Type B pancreatic cell (in vitro differentiated cells): ENCODE measurements at regions not wholly inside any gene's neighbourhood (a gene's known extent, or its start where the extent isn't known, plus 50 kb on each side); places are given as distances from the start of the nearest gene placed in this dataset.

Source experiments
- DNase-seq: peaks from one replicate; pipeline ENCODE4 v3.0.0; 2021; ENCODE audit warnings: mixed read lengths; ENCODE audit not compliant: unreplicated experiment; ENCODE audit errors: extremely low spot score
- H3K27ac Mint-ChIP-seq: 2 replicates; pipeline ENCODE4 v1.8.0; 2021; ENCODE audit warnings: mild to moderate bottlenecking, mixed read lengths
- H3K27me3 Mint-ChIP-seq: 2 replicates; pipeline ENCODE4 v1.8.0; 2021; ENCODE audit warnings: mixed read lengths
- H3K36me3 Mint-ChIP-seq: 2 replicates; pipeline ENCODE4 v1.8.0; 2021; ENCODE audit warnings: mixed read lengths
- H3K4me1 Mint-ChIP-seq: one replicate; pipeline ENCODE4 v1.8.0; 2021; ENCODE audit warnings: mixed read lengths; ENCODE audit not compliant: unreplicated experiment
- H3K4me3 Mint-ChIP-seq: 2 replicates; pipeline ENCODE4 v1.8.0; 2021; ENCODE audit warnings: mild to moderate bottlenecking, mixed read lengths
- H3K9me3 Mint-ChIP-seq: 2 replicates; pipeline ENCODE4 v1.8.0; 2021; ENCODE audit warnings: mixed read lengths
- TF ChIP-seq, protein P1 (sequence below): fragments of 200-600 bp; sonication (generic); conservative IDR thresholded peaks from 2 replicates; pipeline ENCODE4 v1.5.0; 2021; ENCODE audit warnings: antibody characterized with exemption, mild to moderate bottlenecking

DNA sequence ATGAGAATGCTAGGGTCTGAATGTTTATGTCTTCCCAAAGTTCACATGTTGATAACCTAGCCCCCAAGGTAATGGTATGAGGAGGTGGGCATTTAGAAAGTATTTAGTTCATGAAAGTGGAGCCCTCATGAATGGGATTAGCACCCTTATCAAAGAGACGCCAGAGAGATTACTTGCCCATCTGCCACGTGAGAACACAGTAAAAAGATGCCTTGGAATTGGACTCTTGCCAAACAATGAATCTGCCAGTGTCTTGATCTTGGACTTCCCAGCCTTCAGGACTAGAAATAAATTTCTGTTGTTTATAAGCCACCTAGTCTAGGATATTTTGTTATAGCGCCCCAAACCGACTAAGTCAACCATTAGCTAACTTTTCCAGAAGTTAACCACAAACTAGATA lies 92.0 kb upstream of the SLC38A4 start:
- Mint-ChIP-seq H3K4me3 (no peak overlapping the region), H3K27ac (no peak overlapping the region), H3K4me1 (no peaks in the 10 kb centered on the region), H3K36me3 (no peaks in the 10 kb centered on the region), H3K27me3 (no peaks in the 10 kb centered on the region), H3K9me3 (no peaks in the 10 kb centered on the region)
- no peak for DNase-seq
- TF ChIP-seq, protein P1, sequence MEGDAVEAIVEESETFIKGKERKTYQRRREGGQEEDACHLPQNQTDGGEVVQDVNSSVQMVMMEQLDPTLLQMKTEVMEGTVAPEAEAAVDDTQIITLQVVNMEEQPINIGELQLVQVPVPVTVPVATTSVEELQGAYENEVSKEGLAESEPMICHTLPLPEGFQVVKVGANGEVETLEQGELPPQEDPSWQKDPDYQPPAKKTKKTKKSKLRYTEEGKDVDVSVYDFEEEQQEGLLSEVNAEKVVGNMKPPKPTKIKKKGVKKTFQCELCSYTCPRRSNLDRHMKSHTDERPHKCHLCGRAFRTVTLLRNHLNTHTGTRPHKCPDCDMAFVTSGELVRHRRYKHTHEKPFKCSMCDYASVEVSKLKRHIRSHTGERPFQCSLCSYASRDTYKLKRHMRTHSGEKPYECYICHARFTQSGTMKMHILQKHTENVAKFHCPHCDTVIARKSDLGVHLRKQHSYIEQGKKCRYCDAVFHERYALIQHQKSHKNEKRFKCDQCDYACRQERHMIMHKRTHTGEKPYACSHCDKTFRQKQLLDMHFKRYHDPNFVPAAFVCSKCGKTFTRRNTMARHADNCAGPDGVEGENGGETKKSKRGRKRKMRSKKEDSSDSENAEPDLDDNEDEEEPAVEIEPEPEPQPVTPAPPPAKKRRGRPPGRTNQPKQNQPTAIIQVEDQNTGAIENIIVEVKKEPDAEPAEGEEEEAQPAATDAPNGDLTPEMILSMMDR = no peak

DNA sequence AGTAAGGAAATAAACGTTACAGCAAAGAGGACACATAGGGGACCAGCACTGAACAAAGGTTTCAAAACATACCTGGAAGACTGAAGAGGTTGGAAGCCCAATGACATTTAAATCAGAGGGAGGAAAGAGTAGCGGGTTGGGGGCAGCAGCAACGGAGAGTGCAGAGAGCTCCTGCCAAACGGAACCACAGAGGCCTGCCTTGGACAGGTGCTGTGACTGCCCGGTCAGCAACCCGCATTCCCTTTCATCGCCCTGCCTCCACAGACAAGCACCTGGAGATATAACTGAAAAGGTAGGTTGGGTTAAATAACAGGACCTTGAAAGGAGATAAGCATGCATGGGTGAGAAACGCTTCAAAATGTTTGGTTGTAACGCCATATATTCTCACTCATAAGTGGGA lies 92.8 kb upstream of the SLC38A4 start:
- TF ChIP-seq, protein P1 = no peak
- H3K9me3 Mint-ChIP-seq = no peaks in the 10 kb centered on the region
- no peak for DNase-seq
- no peaks in the 10 kb centered on the region for H3K4me1 Mint-ChIP-seq
- no peak overlapping the region for H3K27ac Mint-ChIP-seq
- no peak overlapping the region for H3K4me3 Mint-ChIP-seq
- H3K27me3 Mint-ChIP-seq = no peaks in the 10 kb centered on the region
- no peaks in the 10 kb centered on the region for H3K36me3 Mint-ChIP-seq

DNA sequence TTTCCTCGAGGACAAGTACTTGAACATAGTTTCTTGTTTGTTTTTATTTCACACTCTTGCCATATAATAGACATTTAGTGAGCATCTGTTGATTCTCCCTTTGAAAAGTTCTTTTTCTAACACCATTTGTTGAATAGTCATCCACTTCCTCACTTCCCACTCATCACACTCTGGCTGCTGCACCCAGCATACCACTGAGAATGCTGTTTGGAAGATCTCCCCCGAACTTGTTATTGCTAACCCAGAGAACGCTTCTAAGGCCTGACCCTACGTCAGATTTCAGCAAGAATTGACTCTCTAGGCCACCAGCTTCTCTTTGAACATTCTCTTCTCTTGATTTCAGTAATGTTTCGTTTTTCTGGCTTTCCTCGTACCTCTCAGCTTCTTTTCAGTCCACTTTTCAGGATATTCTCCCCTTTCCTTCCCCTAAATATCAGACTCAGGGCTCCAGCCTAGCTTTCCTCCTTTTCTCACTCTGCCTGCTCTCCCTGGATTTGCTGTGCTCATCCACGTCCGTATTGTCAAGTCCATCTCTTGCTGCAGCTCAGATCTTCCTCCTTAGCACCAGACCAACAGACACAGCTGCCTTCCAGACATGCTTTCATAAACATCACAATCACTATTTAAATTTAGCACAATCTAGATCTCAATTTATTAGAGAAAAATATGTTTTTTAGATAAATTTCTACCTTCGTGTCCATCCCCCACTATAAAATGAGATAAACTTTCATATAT lies 94.0 kb upstream of the SLC38A4 start:
- H3K36me3 Mint-ChIP-seq = no peaks in the 10 kb centered on the region
- no peak for DNase-seq
- no peaks in the 10 kb centered on the region for H3K9me3 Mint-ChIP-seq
- TF ChIP-seq, protein P1 = no peak
- H3K4me1 Mint-ChIP-seq = no peaks in the 10 kb centered on the region
- no peak overlapping the region for H3K4me3 Mint-ChIP-seq
- no peak overlapping the region for H3K27ac Mint-ChIP-seq
- no peaks in the 10 kb centered on the region for H3K27me3 Mint-ChIP-seq

DNA sequence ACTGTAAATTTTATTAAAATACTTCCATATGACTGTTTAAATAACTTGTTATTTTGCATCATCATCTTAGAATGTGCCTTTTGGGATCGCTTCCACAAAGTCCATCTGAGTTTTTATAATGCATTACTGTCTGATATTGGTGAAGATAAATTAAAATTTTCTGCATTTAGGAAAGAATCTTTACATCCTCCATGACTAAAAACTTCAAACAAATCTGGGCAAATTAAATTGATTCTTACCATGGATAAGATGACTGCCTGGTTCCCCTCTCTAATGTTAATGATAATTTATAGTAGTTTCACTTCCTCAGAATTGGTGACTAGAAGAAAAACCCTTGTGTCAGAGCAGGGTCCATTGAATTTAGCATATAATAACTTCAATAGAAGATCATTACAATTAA lies 94.7 kb upstream of the SLC38A4 start:
- Mint-ChIP-seq H3K36me3 (no peaks in the 10 kb centered on the region), H3K4me1 (no peaks in the 10 kb centered on the region), H3K27ac (no peak overlapping the region), H3K4me3 (no peak overlapping the region), H3K9me3 (no peaks in the 10 kb centered on the region), H3K27me3 (peaks cover under 1% of the 10 kb centered on the region)
- DNase-seq = no peak
- TF ChIP-seq, protein P1 = no peak

DNA sequence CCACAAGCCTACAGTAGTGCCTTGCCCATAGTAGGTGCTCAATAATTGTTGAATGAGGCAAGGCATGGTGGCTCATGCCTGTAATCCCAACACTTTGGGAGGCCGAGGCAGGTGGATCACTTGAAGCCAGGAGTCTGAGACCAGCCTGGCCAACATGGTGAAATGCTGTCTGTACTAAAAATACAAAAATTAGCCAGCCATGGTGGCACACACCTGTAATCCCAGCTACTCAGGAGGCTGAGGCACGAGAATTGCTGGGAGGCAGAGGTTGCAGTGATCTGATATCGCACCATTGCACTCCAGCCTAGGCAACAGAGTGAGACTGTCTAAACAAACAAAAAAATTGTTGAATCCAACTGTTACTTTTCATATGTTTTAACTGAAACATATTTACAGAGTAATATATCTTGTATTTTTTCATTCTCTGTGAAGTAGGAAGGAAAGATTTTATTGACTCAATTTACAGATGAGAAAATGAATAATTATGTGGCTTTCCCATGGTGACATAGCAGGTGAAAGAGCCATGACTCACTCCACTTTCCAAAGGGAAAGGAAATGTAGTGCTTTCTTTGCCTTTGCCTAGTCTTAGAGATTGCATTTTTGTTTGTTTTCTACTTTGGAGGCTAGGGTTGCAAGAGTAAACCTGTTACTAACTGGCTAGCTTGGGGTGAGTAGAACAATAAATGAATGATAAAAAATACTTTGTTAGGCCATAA lies 95.4 kb upstream of the SLC38A4 start:
- no peaks in the 10 kb centered on the region for H3K4me1 Mint-ChIP-seq
- no peak for DNase-seq
- peaks cover 4% of the 10 kb centered on the region for H3K27me3 Mint-ChIP-seq
- no peaks in the 10 kb centered on the region for H3K9me3 Mint-ChIP-seq
- no peak overlapping the region for H3K4me3 Mint-ChIP-seq
- TF ChIP-seq, protein P1 = no peak
- no peak overlapping the region for H3K27ac Mint-ChIP-seq
- H3K36me3 Mint-ChIP-seq = no peaks in the 10 kb centered on the region
